ENCODE measurements at regions not wholly inside any gene's neighbourhood (a gene's known extent, or its start where the extent isn't known, plus 50 kb on each side); places are given as distances from the start of the nearest gene placed in this dataset.

GRCh38 chr20:23268792-23269354, 81.7 kb upstream of the NXT1 start:
- TF ChIP-seq POLR2AphosphoS5 (IDR thresholded peaks at IDR 0.05; ENCODE audit: borderline replicate concordance, low read depth, low read length) (no peak), EZH2 (IDR thresholded peaks at IDR 0.05) (no peak), FOXP2 (optimal IDR thresholded peaks at IDR 0.05; ENCODE audit: control extremely low read depth, extremely low read length, insufficient read depth) (no peak)

All from SK-N-MC (cell line).